HG03064 (cell line): ENCODE measurements at regions not wholly inside any gene's neighbourhood (a gene's known extent, or its start where the extent isn't known, plus 50 kb on each side); places are given as distances from the start of the nearest gene placed in this dataset.
A peak's percentile ranks its signal among the peaks of the same experiment; 100 is the strongest.

Source experiments
- ATAC-seq: cut with Tn5 transposase; IDR thresholded peaks from one replicate; pipeline ENCODE4 v1.9.1; 2021; ENCODE audit warnings: low read depth; ENCODE audit not compliant: unreplicated experiment

GRCh38 chr9:86893811-86894490 lies 53.4 kb downstream of the GAS1 start:
- ATAC-seq = no peak

DNA sequence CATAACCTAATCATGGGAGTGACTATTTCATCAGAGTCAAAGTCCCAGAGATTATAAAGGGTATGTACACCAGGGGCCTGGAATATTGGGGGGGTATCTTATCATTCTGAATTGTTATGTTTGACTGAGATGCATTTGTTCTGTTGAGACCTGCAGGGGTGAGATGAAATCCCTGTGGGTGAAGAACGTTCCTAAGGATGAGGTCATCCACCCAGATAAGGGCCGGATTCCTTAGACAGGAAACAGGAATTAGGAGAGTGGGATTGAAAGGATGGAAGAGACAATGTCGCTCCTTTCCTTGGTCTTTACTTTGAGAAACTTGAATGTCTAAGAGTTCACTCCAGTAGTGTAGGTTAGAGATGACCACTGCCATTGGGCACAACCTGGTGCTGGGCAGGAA lies 54.7 kb downstream of the GAS1 start:
- ATAC-seq = no peak

DNA sequence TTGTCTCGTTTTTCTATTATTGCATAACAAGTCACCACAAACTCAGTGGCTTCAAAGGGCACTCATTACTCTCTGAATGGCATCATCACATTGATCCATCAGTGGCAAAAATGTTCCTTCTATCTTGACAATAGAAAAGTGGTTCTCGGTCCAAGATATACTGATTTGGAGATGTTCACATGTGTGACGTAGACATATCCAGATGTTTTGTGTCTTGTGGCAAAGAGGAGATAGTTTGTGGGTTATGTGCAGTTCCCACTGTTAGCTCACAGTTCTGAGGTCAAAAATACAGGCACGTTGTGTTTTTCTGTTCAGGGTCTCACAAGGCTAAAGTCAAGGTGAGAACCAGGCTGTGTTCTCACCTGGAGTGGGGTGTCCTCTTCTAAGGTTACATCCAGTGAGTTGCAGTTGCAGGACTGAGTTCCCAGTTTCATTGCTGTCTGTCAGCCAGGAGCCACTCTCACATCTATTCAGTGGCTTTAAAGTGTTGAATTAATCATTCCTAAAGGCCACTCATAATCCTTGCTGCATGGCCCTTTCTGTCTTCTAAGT lies 55.3 kb downstream of the GAS1 start:
- no peak for ATAC-seq

DNA sequence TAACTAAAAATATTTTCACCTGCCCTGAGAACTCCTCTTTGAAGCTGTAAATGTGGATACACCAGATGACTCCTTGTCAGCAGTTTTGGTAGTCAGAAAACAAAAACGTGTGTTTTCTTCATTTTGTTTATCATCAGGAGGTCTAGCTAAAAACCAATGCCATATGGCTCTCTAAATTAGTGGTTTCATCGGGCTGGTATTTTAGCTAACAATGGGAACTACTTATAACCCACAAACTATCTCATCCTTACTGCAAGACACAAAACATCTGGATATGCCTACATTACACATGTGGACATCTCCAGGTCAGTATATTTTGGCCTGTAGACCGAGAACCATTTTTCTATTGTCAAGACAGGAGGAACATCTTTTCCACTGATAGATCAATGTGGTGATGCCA lies 56.2 kb downstream of the GAS1 start:
- no peak for ATAC-seq

- ATAC-seq = no peak
These were observed 62.1 kb downstream of the GAS1 start for GRCh38 chr9:86885232-86885631.

- ATAC-seq = no peak
These were observed 70.6 kb downstream of the GAS1 start for GRCh38 chr9:86876621-86877196.

- ATAC-seq = no peak
These were observed 78.7 kb downstream of the GAS1 start for GRCh38 chr9:86868616-86869015.

GRCh38 chr9:86867804-86868313 lies 79.4 kb downstream of the GAS1 start:
- no peak for ATAC-seq

DNA sequence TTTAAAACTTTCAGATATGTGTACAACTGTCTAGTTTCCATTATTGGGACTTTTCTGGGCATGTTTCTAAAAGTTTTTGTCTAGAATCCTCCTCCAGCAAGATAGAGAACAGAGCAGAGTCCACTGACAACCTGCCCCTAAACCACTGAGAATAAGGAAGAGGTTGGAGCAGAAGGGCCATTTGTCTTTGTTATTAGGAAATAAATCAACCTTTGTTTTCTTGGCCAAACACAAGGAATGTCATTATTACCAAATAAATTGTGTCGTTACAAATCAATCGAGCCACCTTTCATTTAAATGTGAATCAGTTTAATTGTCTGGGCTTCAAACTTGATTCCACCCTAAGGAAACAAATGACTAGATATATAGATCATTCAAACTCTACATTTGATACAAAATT lies 81.4 kb downstream of the GAS1 start:
- ATAC-seq = no peak

DNA sequence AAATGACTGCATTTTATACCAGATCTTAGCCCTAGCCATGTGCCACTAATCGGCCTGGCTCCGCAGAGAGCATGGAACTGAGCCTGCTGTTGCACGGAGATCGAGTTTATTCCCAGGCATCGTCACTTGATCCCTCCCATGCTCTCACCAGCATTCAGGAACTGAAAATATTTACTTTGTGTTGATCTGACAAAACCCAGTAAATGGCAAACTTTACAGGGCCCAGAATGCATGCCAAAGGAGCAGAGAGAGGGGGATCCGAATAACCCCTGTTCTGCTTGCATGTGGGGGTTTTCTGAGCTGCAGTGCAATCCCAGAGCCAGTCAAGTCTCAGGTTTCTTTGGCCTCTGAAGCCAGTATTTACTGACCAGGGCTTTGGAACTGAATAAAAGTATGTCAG lies 87.3 kb downstream of the GAS1 start:
- ATAC-seq = no peak

DNA sequence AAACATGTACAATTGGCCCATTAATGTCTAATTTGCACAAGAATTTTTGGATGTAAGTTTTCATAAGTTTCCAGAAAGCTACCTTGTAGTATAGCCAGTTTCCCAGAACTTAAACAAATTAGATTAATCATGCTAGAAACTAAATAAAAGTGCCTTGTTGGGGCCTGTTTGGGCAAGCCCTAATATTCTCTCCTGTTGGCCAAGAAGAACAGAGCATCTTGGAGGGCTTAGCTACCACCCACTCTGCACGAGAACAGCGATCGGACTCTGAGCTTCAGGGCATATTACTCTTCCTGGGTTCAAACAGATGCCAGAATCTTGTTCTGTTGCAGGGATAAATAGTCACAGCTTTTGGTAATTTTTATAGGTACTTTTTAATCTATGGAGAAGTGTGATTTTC lies 88.2 kb downstream of the GAS1 start:
- no peak for ATAC-seq

DNA sequence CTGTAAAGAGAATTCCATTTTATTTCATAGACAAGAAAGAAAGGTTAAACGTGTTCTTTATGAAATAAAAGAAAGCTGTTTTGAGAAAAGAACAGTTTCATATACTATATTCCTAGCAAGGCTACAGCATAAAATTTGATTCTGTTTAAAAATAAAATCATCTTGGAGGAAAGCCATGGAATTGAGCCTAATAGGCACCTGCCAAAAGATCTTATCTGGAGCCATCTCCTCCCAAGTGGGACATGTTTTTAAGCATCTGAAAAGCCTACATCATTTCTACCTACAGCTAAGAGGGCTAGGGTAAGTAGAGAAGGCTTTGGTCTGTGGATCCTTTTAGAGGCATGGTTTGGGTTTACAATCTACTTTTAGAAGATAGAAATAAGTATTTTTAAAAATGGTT lies 89.3 kb downstream of the GAS1 start:
- ATAC-seq = no peak

GRCh38 chr9:86856259-86856658 lies 91.0 kb downstream of the GAS1 start:
- no peak for ATAC-seq

- no peak for ATAC-seq
These were observed 92.3 kb downstream of the GAS1 start for GRCh38 chr9:86854898-86855523.

DNA sequence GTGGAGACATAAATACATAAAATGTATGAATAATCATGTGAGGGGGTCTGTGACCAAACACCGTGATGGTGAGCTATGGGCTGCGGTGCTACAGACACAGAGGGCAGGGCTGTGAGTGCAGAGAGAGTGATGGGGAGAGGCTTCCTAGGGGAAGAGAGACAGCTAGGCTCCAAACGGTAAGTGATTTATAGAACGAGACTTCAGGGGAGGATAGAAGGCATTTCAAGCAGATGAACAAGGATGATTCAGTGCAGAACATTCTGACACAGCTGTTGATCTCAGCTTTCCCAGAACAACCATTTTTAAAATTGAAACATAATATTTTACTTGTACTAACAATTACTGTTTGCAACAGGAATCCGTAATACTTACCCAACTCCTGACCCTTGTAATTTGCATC lies 100.7 kb downstream of the GAS1 start:
- no peak for ATAC-seq

GRCh38 chr9:86843206-86843605 lies 104.1 kb downstream of the GAS1 start:
- no peak for ATAC-seq

- ATAC-seq = no peak
These were observed 104.7 kb downstream of the GAS1 start for GRCh38 chr9:86842573-86842972.

DNA sequence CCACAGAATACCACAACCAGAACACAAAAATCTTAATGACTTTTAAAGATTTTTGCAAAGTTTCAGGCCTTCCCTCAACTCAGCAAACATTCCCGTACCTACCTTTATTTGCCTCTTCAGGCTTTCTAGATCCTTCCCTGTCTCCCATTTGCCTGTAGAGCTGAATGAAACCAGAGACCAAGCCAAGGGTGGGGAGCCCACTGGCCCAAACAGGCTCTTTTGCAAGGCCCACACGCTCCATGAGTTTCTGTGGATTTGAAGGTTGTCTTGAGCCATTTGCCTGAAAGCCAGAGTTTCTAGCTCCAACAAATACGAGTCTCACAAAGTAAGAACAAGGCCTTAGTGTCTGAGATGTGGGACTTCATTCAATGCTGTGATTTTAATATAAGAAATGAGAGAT lies 107.8 kb downstream of the GAS1 start:
- ATAC-seq = no peak

DNA sequence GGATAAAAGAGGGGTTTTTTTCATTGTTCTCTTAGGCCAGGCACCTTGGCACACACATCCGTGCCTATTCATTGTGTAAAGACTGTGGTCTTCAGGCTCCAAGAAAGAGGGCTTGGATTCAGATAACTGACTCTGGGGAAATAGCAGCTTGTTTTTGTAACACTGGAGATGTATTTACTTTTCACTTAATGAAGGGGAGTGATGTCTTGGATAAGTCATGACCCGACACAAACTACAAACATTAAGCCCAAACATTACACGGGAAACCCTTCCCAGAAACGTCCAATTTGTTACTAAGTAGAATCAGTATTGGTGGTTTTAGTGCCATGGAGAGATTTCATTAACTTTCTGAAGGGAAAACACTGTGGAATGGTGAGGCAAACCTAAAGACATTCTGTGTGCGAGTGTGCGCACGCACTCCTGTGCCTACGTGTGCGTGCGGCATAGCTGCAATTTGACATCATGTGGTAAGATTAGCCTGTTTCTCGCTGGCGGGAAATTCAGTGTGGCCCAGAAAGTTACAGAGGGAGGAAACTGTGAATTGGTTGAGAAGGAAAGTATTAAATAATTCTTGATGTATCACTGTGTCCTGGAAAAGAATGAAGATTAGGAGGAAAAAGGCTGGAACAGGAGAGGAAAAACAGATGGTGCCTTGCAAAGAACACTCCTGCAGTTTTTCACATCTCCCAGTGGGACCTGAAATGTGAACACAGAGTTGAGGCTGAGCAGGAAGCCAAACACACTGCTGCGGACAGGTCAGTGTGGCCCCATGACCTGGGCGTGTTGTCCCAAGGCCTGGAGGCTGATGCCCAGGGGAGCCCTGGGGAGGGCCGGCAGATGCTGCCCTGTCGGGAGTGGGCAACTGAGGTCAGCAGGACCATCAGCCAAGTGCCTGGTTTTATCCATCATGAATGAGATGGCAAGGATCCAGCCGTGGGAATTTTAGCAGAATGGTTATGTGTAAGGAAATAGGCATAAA lies 108.5 kb downstream of the GAS1 start:
- no peak for ATAC-seq

GRCh38 chr9:86837345-86837744 lies 110.0 kb downstream of the GAS1 start:
- no peak for ATAC-seq

- ATAC-seq = peak; percentile 90
These were observed 110.5 kb downstream of the GAS1 start for GRCh38 chr9:86836797-86837196.
